GM12878 (cell line): ENCODE measurements at regions not wholly inside any gene's neighbourhood (a gene's known extent, or its start where the extent isn't known, plus 50 kb on each side); places are given as distances from the start of the nearest gene placed in this dataset.

Experiments
- ATAC-seq: fragments of 200-7000 bp; cut with Tn5 transposase; 3 replicates; pipeline ENCODE4 v1.9.1; 2020; ENCODE audit warnings: mild to moderate bottlenecking, moderate library complexity
- BruUV-seq: library from RNA; stranded (reverse); fragments of 400-500 nt; replicated peaks from 2 replicates; lab custom pipeline; 2021; lab: Mats Ljungman, UMichigan
- CTCF ChIA-PET: fragments of 300-600 bp; sonication (Branson Sonifier 250); formaldehyde crosslinking; extraction: SDS; loops from one replicate; lab custom pipeline; 2021; ENCODE audit warnings: inconsistent platforms; lab: Yijun Ruan, JAX
- POLR2A ChIA-PET: fragments of 350-600 bp; formaldehyde crosslinking; extraction: SDS; loops from one replicate; lab custom pipeline; 2021; ENCODE audit warnings: inconsistent platforms; lab: Charles Lee
- RAD21 ChIA-PET: fragments of 300-600 bp; sonication (Branson Sonifier 250); formaldehyde crosslinking; loops from one replicate; lab custom pipeline; 2023; ENCODE audit warnings: antibody characterized with exemption; ENCODE audit not compliant: unreplicated experiment; lab: Charles Lee
- SMC1A ChIA-PET: fragments of 300-600 bp; sonication (Branson Sonifier 250); formaldehyde crosslinking; loops from one replicate; lab custom pipeline; 2023; ENCODE audit not compliant: unreplicated experiment, uncharacterized antibody; lab: Charles Lee
- DNase-seq: peaks from one replicate; pipeline ENCODE4 v3.0.0-alpha.2; 2011; ENCODE audit warnings: low read depth, low spot score
- FAIRE-seq: peaks from 3 replicates; lab custom pipeline; 2011; peaks lifted over from hg19 to GRCh38; lab: Jason Lieb, UNC
- H2AFZ ChIP-seq: 2 replicates; pipeline ENCODE4 v1.6.0; 2011; ENCODE audit warnings: low read depth, low read length, control low read depth; ENCODE audit not compliant: control insufficient read depth
- H3K27ac ChIP-seq: 2 replicates; pipeline ENCODE4 v1.5.1; 2011; ENCODE audit warnings: control low read depth; ENCODE audit not compliant: control insufficient read depth, insufficient read depth
- H3K27me3 ChIP-seq, 2 experiments: replicated peaks in 1 of 2; 2 replicates each; pipeline versions ENCODE4 v1.6.0 to v1.6.1; 2011; ENCODE audit warnings: low read length in 1 of 2; ENCODE audit not compliant: control insufficient read depth in 2 of 2, insufficient read depth in 2 of 2
- H3K36me3 ChIP-seq, 2 experiments: 2 replicates each; pipeline ENCODE4 v1.5.1; 2011; ENCODE audit warnings: low read length in 1 of 2; ENCODE audit not compliant: control insufficient read depth in 2 of 2, insufficient read depth in 2 of 2
- H3K4me1 ChIP-seq: 2 replicates; pipeline ENCODE4 v1.6.1; 2011; ENCODE audit warnings: mild to moderate bottlenecking, low read length, moderate library complexity, mixed read lengths; ENCODE audit not compliant: control insufficient read depth, insufficient read depth
- H3K4me2 ChIP-seq: 2 replicates; pipeline ENCODE4 v1.6.0; 2011; ENCODE audit warnings: control low read depth; ENCODE audit not compliant: control insufficient read depth, insufficient read depth
- H3K4me3 ChIP-seq: fragments of 200-600 bp; sonication (generic); 2 replicates; pipeline ENCODE4 v1.5.1; 2016
- H3K79me2 ChIP-seq: 2 replicates; pipeline ENCODE4 v1.6.0; 2011; ENCODE audit warnings: low read length; ENCODE audit not compliant: control insufficient read depth, insufficient read depth
- H3K9ac ChIP-seq: 2 replicates; pipeline ENCODE4 v1.8.0; 2011; ENCODE audit warnings: low read length, control low read depth, mixed read lengths; ENCODE audit not compliant: control insufficient read depth, insufficient read depth
- H3K9me3 ChIP-seq: replicated peaks from 3 replicates; pipeline ENCODE4 v1.5.1; 2011; ENCODE audit warnings: mild to moderate bottlenecking, low read length; ENCODE audit not compliant: control insufficient read depth, insufficient read depth
- H4K20me1 ChIP-seq: 2 replicates; pipeline ENCODE4 v1.6.0; 2011; ENCODE audit not compliant: control insufficient read depth, insufficient read depth
- CBX5 ChIP-seq: sonication (generic); IDR thresholded peaks from 2 replicates; pipeline ENCODE4 v1.6.1; 2016; ENCODE audit warnings: low read depth, moderate library complexity, mild to moderate bottlenecking, inconsistent platforms
- CHD4 ChIP-seq: fragments of 200-600 bp; sonication (generic); IDR thresholded peaks from 2 replicates; pipeline ENCODE4 v1.6.1; 2016; ENCODE audit warnings: mild to moderate bottlenecking
- DPF2 ChIP-seq: fragments of 450-650 bp; IDR thresholded peaks from 2 replicates; pipeline ENCODE4 v1.6.1; 2017; ENCODE audit warnings: mild to moderate bottlenecking
- EED ChIP-seq: sonication (generic); IDR thresholded peaks from 2 replicates; pipeline ENCODE4 v1.6.1; 2016; ENCODE audit warnings: antibody characterized with exemption, low read depth
- HDAC2 ChIP-seq: fragments of 200-600 bp; sonication (generic); IDR thresholded peaks from 2 replicates; pipeline ENCODE4 v1.6.1; 2017
- RCOR1 ChIP-seq: conservative IDR thresholded peaks from 2 replicates; pipeline ENCODE4 v1.6.1; 2012; ENCODE audit warnings: low read depth, low read length, improper control_type of control experiment
- RFX5 ChIP-seq: IDR thresholded peaks from 2 replicates; pipeline ENCODE4 v1.6.1; 2011; ENCODE audit warnings: low read depth, low read length, improper control_type of control experiment
- ZNF384 ChIP-seq: IDR thresholded peaks from 2 replicates; pipeline ENCODE4 v1.6.1; 2012; ENCODE audit warnings: low read depth, mild to moderate bottlenecking, low read length, improper control_type of control experiment, borderline replicate concordance
- ZNF622 ChIP-seq: fragments of 450-650 bp; IDR thresholded peaks from 2 replicates; pipeline ENCODE4 v1.6.1; 2017; ENCODE audit warnings: mild to moderate bottlenecking, inconsistent platforms
- ZSCAN29 ChIP-seq: fragments of 450-650 bp; IDR thresholded peaks from 2 replicates; pipeline ENCODE4 v1.6.1; 2017; ENCODE audit warnings: mild to moderate bottlenecking, moderate library complexity
- WGBS: methylation state at CpG from one replicate; pipeline ENCODE4 v1.1.6; 2016; ENCODE audit warnings: low lambda C conversion rate; ENCODE audit not compliant: insufficient replicate concordance, insufficient coverage; ENCODE audit errors: missing lambda C conversion rate; 5-methylcytosine and 5-hydroxymethylcytosine counted together
- in situ Hi-C: fragments of 300-500 bp; cut with MboI; formaldehyde crosslinking; loops from 9 replicates; pipeline ENCODE4 v1.14.3; 2018; ENCODE audit warnings: mixed read lengths
- intact Hi-C: fragments of 100-400 bp; cut with micrococcal nuclease; formaldehyde crosslinking; loops from one replicate; pipeline ENCODE4 v1.14.2; 2022; ENCODE audit not compliant: unreplicated experiment
- TF ChIP-seq, protein P1 (sequence below), 3 experiments: IDR thresholded peaks in 2 of 3; conservative IDR thresholded peaks in 1 of 3; 2 replicates each; pipeline ENCODE4 v1.5.1; 2011; ENCODE audit warnings: low read depth in 3 of 3, low read length in 3 of 3, mild to moderate bottlenecking in 3 of 3, control low read depth in 2 of 3, moderate library complexity in 2 of 3, inconsistent platforms in 1 of 3, mixed read lengths in 1 of 3; ENCODE audit not compliant: control insufficient read depth in 2 of 3, insufficient read depth in 1 of 3; ENCODE audit errors: extremely low read depth in 1 of 3
- TF ChIP-seq, protein P2 (sequence below): fragments of 450-650 bp; formaldehyde crosslinking; IDR thresholded peaks from 2 replicates; pipeline ENCODE4 v1.5.0; 2022; ENCODE audit warnings: mild to moderate bottlenecking, missing genetic modification characterization

DNA sequence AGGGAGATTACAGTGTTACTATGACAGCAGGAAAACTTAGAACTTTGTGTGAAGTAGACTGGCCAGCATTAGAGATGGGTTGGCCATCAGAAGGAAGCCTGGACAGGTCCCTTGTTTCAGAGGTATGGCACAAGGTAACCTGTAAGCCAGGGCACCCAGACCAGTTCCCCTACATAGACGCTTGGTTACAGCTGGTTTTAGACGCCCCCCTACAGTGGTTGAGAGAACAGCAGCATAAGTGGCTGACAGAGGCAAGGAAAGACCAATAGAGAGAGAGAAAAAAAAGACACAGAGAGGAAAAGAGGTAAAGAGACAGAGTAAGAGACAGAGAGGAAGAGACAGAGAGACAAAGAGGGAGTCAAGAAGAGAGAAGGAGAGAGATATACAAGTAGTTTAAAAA lies 144.5 kb downstream of the GC start:
- no peaks in the 10 kb centered on the region for H3K27me3 ChIP-seq
- H3K9ac ChIP-seq: no peak overlapping the region
- no peaks in the 10 kb centered on the region for H4K20me1 ChIP-seq
- RAD21 ChIA-PET: no interaction called here
- ATAC-seq (no peak), FAIRE-seq (no peak), DNase-seq (no peak)
- intact Hi-C loops (no loop called here), in situ Hi-C loops (no loop called here)
- H3K79me2 ChIP-seq: no peaks in the 10 kb centered on the region
- H3K4me2 ChIP-seq: no peak overlapping the region
- SMC1A ChIA-PET: no interaction called here
- TF ChIP-seq ZNF384 (no peak), RCOR1 (no peak), CBX5 (no peak), DPF2 (no peak), ZNF622 (no peak), EED (no peak), RFX5 (no peak), HDAC2 (no peak), ZSCAN29 (no peak), CHD4 (no peak)
- TF ChIP-seq, protein P1, sequence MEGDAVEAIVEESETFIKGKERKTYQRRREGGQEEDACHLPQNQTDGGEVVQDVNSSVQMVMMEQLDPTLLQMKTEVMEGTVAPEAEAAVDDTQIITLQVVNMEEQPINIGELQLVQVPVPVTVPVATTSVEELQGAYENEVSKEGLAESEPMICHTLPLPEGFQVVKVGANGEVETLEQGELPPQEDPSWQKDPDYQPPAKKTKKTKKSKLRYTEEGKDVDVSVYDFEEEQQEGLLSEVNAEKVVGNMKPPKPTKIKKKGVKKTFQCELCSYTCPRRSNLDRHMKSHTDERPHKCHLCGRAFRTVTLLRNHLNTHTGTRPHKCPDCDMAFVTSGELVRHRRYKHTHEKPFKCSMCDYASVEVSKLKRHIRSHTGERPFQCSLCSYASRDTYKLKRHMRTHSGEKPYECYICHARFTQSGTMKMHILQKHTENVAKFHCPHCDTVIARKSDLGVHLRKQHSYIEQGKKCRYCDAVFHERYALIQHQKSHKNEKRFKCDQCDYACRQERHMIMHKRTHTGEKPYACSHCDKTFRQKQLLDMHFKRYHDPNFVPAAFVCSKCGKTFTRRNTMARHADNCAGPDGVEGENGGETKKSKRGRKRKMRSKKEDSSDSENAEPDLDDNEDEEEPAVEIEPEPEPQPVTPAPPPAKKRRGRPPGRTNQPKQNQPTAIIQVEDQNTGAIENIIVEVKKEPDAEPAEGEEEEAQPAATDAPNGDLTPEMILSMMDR (IDR thresholded peaks at IDR 0.05 in 2 of 3, conservative IDR thresholded peaks at IDR 0.05 in 1 of 3; ENCODE audit: control insufficient read depth in 2 of 3, extremely low read depth in 1 of 3, insufficient read depth in 1 of 3, low read depth in 3 of 3, low read length in 3 of 3): no peak
- TF ChIP-seq, protein P2, sequence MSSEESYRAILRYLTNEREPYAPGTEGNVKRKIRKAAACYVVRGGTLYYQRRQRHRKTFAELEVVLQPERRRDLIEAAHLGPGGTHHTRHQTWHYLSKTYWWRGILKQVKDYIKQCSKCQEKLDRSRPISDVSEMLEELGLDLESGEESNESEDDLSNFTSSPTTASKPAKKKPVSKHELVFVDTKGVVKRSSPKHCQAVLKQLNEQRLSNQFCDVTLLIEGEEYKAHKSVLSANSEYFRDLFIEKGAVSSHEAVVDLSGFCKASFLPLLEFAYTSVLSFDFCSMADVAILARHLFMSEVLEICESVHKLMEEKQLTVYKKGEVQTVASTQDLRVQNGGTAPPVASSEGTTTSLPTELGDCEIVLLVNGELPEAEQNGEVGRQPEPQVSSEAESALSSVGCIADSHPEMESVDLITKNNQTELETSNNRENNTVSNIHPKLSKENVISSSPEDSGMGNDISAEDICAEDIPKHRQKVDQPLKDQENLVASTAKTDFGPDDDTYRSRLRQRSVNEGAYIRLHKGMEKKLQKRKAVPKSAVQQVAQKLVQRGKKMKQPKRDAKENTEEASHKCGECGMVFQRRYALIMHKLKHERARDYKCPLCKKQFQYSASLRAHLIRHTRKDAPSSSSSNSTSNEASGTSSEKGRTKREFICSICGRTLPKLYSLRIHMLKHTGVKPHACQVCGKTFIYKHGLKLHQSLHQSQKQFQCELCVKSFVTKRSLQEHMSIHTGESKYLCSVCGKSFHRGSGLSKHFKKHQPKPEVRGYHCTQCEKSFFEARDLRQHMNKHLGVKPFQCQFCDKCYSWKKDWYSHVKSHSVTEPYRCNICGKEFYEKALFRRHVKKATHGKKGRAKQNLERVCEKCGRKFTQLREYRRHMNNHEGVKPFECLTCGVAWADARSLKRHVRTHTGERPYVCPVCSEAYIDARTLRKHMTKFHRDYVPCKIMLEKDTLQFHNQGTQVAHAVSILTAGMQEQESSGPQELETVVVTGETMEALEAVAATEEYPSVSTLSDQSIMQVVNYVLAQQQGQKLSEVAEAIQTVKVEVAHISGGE: no peak
- CTCF ChIA-PET: no interaction called here
- POLR2A ChIA-PET: no interaction called here
- no peaks in the 10 kb centered on the region for H3K36me3 ChIP-seq
- 0% methylated on average over 2 of the region's 2 CpGs for WGBS
- no TSS peak for BruUV-seq
- no peak overlapping the region for H3K4me3 ChIP-seq
- H3K4me1 ChIP-seq: no peaks in the 10 kb centered on the region
- no peak overlapping the region for H3K27ac ChIP-seq
- no peak overlapping the region for H2AFZ ChIP-seq
- no peaks in the 10 kb centered on the region for H3K9me3 ChIP-seq
